Left ventricle myocardium inferior (tissue), 1 donor: ENCODE measurements at regions not wholly inside any gene's neighbourhood (a gene's known extent, or its start where the extent isn't known, plus 50 kb on each side); places are given as distances from the start of the nearest gene placed in this dataset.
"Not testable (repeated sequence)": the region's sequence is repeated elsewhere in the genome, so short reads cannot be mapped to it uniquely, and the experiment has no call there.

Experiments
- DNase-seq: peaks from one replicate; pipeline ENCODE4 v3.0.0-alpha.2; 2020
- H3K27ac ChIP-seq: fragments of 200-600 bp; replicated peaks from 2 replicates; pipeline ENCODE4 v1.8.0; 2021
- H3K27me3 ChIP-seq: fragments of 200-600 bp; 2 replicates; pipeline ENCODE4 v1.8.0; 2021; ENCODE audit warnings: low read depth
- H3K36me3 ChIP-seq: fragments of 200-600 bp; 2 replicates; pipeline ENCODE4 v1.8.0; 2021
- H3K4me1 ChIP-seq: fragments of 200-600 bp; 2 replicates; pipeline ENCODE4 v1.8.0; 2021
- H3K4me3 ChIP-seq: fragments of 200-600 bp; 2 replicates; pipeline ENCODE4 v1.8.0; 2021; ENCODE audit warnings: mild to moderate bottlenecking, moderate library complexity
- H3K9me3 ChIP-seq: fragments of 200-600 bp; replicated peaks from 2 replicates; pipeline ENCODE4 v1.8.0; 2021
- CTCF ChIP-seq: fragments of 200-600 bp; IDR thresholded peaks from 2 replicates; pipeline ENCODE4 v1.8.0; 2021; ENCODE audit warnings: antibody characterized with exemption, mild to moderate bottlenecking, borderline replicate concordance
- intact Hi-C: fragments of 100-400 bp; cut with micrococcal nuclease; formaldehyde crosslinking; loops from one replicate; pipeline ENCODE4 v1.11.0; 2022
- donor health status: DM: no; HTN: yes; CAD: no; lungs with severe emphysema.

GRCh38 chr4:187389420-187389819, 606.2 kb upstream of the ZFP42 start:
- H3K4me3 ChIP-seq = no peak overlapping the region
- H3K27ac ChIP-seq = no peak overlapping the region
- no peaks in the 10 kb centered on the region for H3K4me1 ChIP-seq
- no peak for TF ChIP-seq CTCF
- H3K9me3 ChIP-seq = peaks cover 12% of the 10 kb centered on the region
- DNase-seq = no peak
- no peaks in the 10 kb centered on the region for H3K27me3 ChIP-seq
- H3K36me3 ChIP-seq = no peaks in the 10 kb centered on the region
- intact Hi-C loops = no loop called here

GRCh38 chr4:187390646-187391045, 604.9 kb upstream of the ZFP42 start:
- intact Hi-C loops = no loop called here
- H3K9me3 ChIP-seq = peaks cover 7% of the 10 kb centered on the region
- no peaks in the 10 kb centered on the region for H3K36me3 ChIP-seq
- no peak overlapping the region for H3K4me3 ChIP-seq
- no peaks in the 10 kb centered on the region for H3K27me3 ChIP-seq
- TF ChIP-seq CTCF = no peak
- no peak for DNase-seq
- H3K27ac ChIP-seq = no peak overlapping the region
- no peaks in the 10 kb centered on the region for H3K4me1 ChIP-seq

- no peak overlapping the region for H3K4me3 ChIP-seq
- no peak overlapping the region for H3K27ac ChIP-seq
- intact Hi-C loops = no loop called here
- no peaks in the 10 kb centered on the region for H3K36me3 ChIP-seq
- H3K9me3 ChIP-seq = peaks cover 4% of the 10 kb centered on the region
- DNase-seq = no peak
- no peaks in the 10 kb centered on the region for H3K4me1 ChIP-seq
- no peaks in the 10 kb centered on the region for H3K27me3 ChIP-seq
- no peak for TF ChIP-seq CTCF
These were observed 601.8 kb upstream of the ZFP42 start for GRCh38 chr4:187393531-187394344.

- no peak for TF ChIP-seq CTCF
These were observed 599.5 kb upstream of the ZFP42 start for GRCh38 chr4:187396106-187396505.

GRCh38 chr4:187408447-187408846, 587.1 kb upstream of the ZFP42 start:
- H3K4me3 ChIP-seq, intact Hi-C loops, H3K27me3 ChIP-seq, H3K36me3 ChIP-seq, H3K27ac ChIP-seq, DNase-seq, H3K4me1 ChIP-seq: not testable (repeated sequence)
- H3K9me3 ChIP-seq = peaks cover 26% of the 10 kb centered on the region

More at GRCh38 chr4:187396106-187396505, 599.5 kb upstream of the ZFP42 start:
- H3K9me3 ChIP-seq = peaks cover 3% of the 10 kb centered on the region
- no peak overlapping the region for H3K4me3 ChIP-seq
- H3K36me3 ChIP-seq = no peaks in the 10 kb centered on the region
- H3K27me3 ChIP-seq = no peaks in the 10 kb centered on the region
- intact Hi-C loops = no loop called here
- H3K4me1 ChIP-seq = no peaks in the 10 kb centered on the region
- H3K27ac ChIP-seq = no peak overlapping the region
- no peak for DNase-seq

DNA sequence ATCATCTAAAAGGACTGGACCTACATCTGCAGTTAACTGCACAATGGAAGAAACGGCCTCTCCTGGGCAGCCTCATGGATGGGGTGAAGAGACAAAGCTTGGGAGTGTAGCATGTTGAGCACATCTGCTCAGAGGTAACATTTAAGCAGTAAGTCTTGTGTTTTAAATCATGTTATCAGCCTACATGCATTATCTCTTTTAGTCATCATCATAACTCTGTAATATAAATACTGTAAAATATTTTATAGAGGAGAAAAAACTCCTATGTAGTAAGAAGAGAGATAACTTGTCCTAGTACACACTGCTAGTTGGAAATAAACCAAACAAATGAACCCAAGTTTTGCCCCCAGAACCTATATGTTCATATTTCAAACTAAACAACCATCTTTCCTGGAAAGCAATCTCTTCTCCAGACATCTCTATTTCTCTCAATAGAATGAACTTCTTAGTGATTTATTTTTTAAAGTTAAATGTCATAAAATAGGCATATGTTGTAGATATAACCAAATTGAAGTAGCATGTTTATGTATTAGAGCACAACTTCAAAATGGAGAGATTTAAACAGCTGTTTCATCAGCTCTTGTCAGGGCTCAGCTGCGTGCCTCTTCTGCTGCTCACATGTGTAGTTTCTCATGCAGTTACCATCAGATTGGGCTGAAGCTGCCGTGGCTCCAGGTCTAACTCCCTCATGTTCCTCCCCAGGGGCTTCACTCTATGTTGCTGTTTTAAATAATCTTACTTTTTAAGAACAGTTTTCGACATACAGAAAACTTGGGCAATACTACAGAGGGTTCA, 581.8 kb upstream of the ZFP42 start:
- Histone ChIP-seq H3K4me3 (no peak overlapping the region), H3K27me3 (no peaks in the 10 kb centered on the region), H3K27ac (no peak overlapping the region), H3K9me3 (peaks cover 12% of the 10 kb centered on the region), H3K36me3 (no peaks in the 10 kb centered on the region), H3K4me1 (peaks cover 17% of the 10 kb centered on the region)
- intact Hi-C loops = no loop called here
- TF ChIP-seq CTCF = no peak
- no peak for DNase-seq
